ENCODE measurements at regions not wholly inside any gene's neighbourhood (a gene's known extent, or its start where the extent isn't known, plus 50 kb on each side); places are given as distances from the start of the nearest gene placed in this dataset.

GRCh38 chr20:22008456-22008855 lies 303.0 kb downstream of the PAX1 start:
- TF ChIP-seq CTCF (conservative IDR thresholded peaks at IDR 0.05; ENCODE audit: low read length) (no peak), EZH2phosphoT487 (IDR thresholded peaks at IDR 0.05; ENCODE audit: borderline replicate concordance) (no peak)

All from Loucy (cell line).